ENCODE measurements at regions not wholly inside any gene's neighbourhood (a gene's known extent, or its start where the extent isn't known, plus 50 kb on each side); places are given as distances from the start of the nearest gene placed in this dataset.

GRCh38 chr1:88080875-88081274, 603.2 kb upstream of the PKN2 start:
- DNase-seq = no peak

DNA sequence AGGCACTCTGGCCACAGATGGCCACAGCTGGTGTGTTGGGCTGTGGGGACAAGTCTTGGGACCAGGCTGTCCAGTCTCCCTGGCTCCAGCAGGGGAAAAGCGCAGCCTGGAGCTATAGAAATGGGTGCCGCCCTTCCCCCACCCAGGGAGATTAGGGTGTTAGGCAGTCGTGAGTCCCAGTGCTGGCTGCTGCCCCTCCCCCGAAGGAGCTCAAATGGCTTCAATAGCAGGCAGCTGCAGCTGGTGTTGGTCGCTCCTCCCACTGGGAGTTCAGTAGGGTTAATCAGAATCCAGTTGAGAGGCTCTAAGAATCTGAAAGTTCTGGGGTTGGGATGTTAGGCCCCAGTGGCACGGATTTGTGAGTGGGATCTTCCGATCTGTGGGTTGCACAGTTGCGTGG, 595.6 kb upstream of the PKN2 start:
- no peak for DNase-seq

DNA sequence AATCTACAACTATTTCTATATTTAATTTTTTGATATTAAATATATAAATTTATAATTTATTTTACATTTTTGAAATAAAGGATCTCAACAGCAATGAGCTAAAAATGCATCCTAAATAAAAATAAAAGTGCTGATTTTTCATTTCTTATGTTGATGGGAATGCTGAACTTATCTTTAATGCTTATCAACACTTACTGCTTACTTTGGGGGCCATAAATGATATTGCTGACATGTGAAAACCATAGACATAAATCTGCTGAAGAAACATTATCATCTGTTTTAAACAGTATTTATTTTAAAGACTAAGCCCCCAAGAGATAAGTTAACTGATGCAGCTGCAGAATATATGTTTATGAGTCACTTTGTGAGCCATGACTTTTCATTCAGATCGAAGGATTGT, 594.1 kb upstream of the PKN2 start:
- no peak for DNase-seq

- no peak for DNase-seq
These were observed 585.2 kb upstream of the PKN2 start for GRCh38 chr1:88098881-88099280.

DNA sequence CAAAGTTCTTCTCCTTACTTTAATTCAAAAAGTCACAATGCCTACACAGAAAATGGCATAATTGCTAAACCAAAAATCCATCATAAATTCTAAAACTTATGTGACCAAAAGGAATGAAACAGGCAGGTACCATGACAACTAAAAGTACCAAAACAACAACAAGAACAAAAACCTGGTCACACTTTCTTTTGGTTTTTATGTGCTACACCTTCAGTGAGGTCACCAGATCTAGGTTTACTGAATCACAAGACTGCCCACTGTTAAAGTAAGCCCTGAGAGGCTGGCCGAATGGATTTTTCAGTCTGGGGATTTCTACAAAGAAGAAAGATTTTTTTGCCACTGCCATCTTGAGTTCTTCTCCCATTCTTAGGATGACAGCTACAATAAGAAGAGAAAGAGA, 583.0 kb upstream of the PKN2 start:
- no peak for DNase-seq

GRCh38 chr1:88104236-88104635, 579.8 kb upstream of the PKN2 start:
- DNase-seq = no peak

DNA sequence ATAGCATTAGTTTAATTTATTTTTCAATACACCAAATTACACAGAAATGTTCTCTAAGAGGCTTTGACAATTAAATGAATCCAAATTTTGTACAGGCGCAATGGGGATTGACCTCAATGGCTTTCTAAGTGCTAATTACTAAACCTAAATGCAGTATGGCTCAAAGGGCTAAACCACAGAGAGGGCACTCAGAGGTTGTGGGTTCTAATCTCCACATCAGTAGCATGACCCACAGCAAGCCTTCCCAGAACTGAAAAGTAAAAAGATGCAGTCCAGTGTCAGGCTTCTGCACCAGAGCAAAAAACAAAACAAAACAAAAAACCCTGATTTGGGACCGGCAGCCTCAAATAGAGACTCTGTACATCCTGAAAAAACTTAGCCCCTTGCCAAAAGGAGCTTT, 579.2 kb upstream of the PKN2 start:
- no peak for DNase-seq

- DNase-seq = no peak
These were observed 572.3 kb upstream of the PKN2 start for GRCh38 chr1:88111816-88112215.

- DNase-seq = no peak
These were observed 566.5 kb upstream of the PKN2 start for GRCh38 chr1:88117597-88117996.

- no peak for DNase-seq
These were observed 565.8 kb upstream of the PKN2 start for GRCh38 chr1:88118176-88118845.

DNA sequence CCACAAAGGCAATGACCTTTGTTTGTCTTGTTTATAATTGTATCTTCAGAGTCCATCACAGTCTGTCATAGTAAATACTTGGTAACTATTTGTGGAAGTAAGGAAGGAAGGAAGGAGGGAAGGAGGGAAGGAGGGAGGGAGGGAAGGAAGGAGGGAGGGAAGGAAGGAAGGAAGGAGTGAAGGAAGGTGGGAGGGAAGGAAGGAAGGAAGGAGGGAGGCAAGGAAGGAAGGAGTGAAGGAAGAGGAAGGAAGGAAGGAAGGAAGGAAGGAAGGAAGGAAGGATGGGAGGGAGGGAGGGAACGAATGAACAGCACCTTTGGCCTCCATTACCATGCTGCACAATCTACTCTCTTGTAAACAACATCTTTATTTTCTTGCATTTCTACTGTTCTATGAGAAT, 559.5 kb upstream of the PKN2 start:
- no peak for DNase-seq

GRCh38 chr1:88126467-88126866, 557.6 kb upstream of the PKN2 start:
- DNase-seq = no peak

- DNase-seq = no peak
These were observed 550.1 kb upstream of the PKN2 start for GRCh38 chr1:88133991-88134390.

GRCh38 chr1:88134983-88135921, 548.8 kb upstream of the PKN2 start:
- DNase-seq = no peak

DNA sequence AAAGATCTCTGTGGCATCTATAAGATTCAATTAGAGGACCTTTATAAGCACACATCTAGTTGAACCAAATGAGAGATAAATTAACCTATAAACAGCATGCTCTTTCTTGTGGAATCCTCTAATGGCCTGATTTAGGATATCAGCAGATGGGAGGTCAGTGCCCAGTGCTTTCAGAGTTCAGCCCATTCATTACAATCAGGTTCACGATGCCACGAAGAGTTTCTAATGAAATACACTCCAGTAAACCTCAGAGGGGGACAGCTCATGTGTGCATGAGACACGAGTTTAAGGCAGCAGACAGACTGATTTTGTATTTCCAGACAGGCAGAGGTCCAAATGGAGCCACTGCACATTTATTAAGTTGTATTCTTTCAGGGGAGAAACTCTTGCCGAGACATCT, 544.4 kb upstream of the PKN2 start:
- DNase-seq = no peak

- DNase-seq = no peak
These were observed 543.7 kb upstream of the PKN2 start for GRCh38 chr1:88140325-88140724.

DNA sequence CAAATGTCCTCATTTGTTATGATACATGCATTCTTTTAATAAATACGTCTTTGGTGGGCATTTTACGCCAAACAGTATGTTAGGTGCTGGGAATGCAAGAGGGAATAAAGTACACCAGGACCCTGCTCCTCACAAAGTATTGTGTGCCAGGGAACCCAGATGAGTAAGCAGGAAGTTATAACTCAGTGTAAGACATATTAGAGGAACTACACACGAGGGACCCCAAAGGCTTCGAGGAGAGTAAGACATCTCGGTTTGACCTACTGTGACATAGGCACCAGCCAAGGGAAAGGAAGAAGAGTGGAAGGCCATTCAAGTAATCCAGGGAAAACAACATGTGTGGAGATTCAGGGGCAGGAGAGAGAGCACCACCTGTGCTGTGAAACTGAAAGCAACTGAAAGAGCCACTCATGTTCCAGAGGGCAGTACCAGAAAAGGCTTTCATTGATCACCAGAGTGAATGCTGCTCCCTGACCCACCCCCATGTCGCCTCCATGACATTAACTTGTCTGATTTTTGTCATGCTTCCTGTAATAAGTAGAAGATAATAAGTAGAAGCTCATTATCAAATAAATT, 542.5 kb upstream of the PKN2 start:
- DNase-seq = no peak

DNA sequence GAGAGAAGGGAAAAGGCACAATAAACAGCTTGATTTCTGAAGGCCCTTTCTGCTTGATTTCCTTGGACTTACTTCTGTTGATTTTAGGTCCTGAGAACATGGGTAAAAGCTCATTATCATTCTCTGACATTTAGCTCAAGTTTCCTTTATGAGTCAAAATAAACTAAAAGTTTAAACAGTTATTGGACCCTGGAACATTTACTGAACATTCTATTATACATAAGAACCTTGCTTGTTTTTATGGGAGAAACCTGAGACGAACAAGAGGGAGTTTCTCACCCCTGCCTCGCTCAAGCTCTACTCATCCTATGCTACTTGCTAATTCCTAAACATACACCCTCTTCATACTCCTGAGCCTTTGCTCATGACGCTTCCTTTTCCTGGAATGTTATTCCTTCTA, 538.3 kb upstream of the PKN2 start:
- no peak for DNase-seq

GRCh38 chr1:88149686-88150085, 534.4 kb upstream of the PKN2 start:
- DNase-seq = no peak

- no peak for DNase-seq
These were observed 533.7 kb upstream of the PKN2 start for GRCh38 chr1:88150330-88150729.

GRCh38 chr1:88163187-88163586, 520.9 kb upstream of the PKN2 start:
- no peak for DNase-seq

DNA sequence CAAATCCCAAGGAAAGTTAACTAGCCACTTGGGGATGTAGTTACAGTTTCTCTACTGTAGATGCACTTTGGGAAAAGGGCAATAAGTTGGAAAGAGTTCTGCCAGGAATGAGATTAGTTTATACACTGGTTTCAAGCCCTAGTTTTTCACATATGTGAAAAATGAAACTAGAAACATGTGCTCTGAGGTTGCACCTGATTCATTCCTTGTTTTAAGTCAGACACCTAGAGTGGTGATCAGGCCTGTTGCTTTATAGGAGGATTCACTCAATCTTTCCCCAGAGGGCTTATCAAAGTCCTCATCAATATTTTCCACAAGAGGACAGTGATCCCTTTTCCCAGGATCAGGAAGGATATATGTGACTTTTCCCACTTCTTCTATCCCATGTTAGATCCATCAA, 515.9 kb upstream of the PKN2 start:
- no peak for DNase-seq

- no peak for DNase-seq
These were observed 514.9 kb upstream of the PKN2 start for GRCh38 chr1:88169139-88169538.

- DNase-seq = no peak
These were observed 514.1 kb upstream of the PKN2 start for GRCh38 chr1:88169939-88170338.
